ENCODE measurements at regions not wholly inside any gene's neighbourhood (a gene's known extent, or its start where the extent isn't known, plus 50 kb on each side); places are given as distances from the start of the nearest gene placed in this dataset.

- no peak overlapping the region for H3T11ph ChIP-seq (ENCODE audit: low read length)
These were observed 176.8 kb downstream of the SLCO4C1 start for GRCh38 chr5:102119252-102119651.

More at GRCh38 chr5:102119252-102119651, 176.8 kb downstream of the SLCO4C1 start:
- no peak for DNase-seq
- Mint-ChIP-seq H3K27ac (no peak overlapping the region), H3K36me3 (ENCODE audit: insufficient read depth in 1 of 3, low read depth in 3 of 3) (no peaks in the 10 kb centered on the region), H3K4me3 (no peak overlapping the region), H3K27me3 (ENCODE audit: low read depth) (peaks cover 2% of the 10 kb centered on the region; the same call in 1 of the 2 replicates), H3K9me3 (no peaks in the 10 kb centered on the region), H3K4me1 (peaks cover 7 to 8% of the 10 kb centered on the region in 2 experiments)
- Histone ChIP-seq H2AK5ac (ENCODE audit: insufficient read length, low read length) (no peak overlapping the region), H3K9ac (ENCODE audit: extremely low read depth, insufficient read length, low read length) (no peak overlapping the region), H4K91ac (ENCODE audit: insufficient read length, low read depth, low read length) (no peak overlapping the region), H2BK15ac (ENCODE audit: low read depth, low read length) (no peak overlapping the region), H2AFZ (ENCODE audit: low read length) (no peak overlapping the region), H2BK120ac (ENCODE audit: low read depth, low read length, poor library complexity, severe bottlenecking) (no peak overlapping the region), H3K18ac (ENCODE audit: insufficient read length, low read depth, low read length) (no peak overlapping the region), H4K5ac (ENCODE audit: insufficient read length, low read depth, low read length) (no peak overlapping the region), H4K8ac (replicated peaks; ENCODE audit: insufficient read length, low read depth, low read length) (no peak overlapping the region), H3K23ac (ENCODE audit: insufficient read length, low read depth, low read length) (no peak overlapping the region), H3K4me1 (ENCODE audit: insufficient read depth, low read length) (peaks cover 3% of the 10 kb centered on the region; the same call in 1 of the 2 replicates), H3K23me2 (ENCODE audit: insufficient read length, low read depth, low read length, poor library complexity, severe bottlenecking) (no peaks in the 10 kb centered on the region), H4K20me1 (ENCODE audit: control insufficient read depth, insufficient read depth, insufficient read length) (no peaks in the 10 kb centered on the region), H3K27me3 (ENCODE audit: insufficient read depth, low read length) (no peaks in the 10 kb centered on the region), H3K4me2 (ENCODE audit: insufficient read depth, insufficient read length, low read length) (no peak overlapping the region), H3K56ac (ENCODE audit: insufficient read length, low read depth, low read length) (no peak overlapping the region), H3K27ac (ENCODE audit: insufficient read length, low read depth, low read length) (no peak overlapping the region), H2BK12ac (ENCODE audit: insufficient read length, low read depth, low read length) (no peak overlapping the region), H3K79me1 (ENCODE audit: insufficient read depth, low read depth, low read length, poor library complexity, severe bottlenecking) (no peaks in the 10 kb centered on the region), H3K4ac (ENCODE audit: low read depth, low read length) (no peak overlapping the region), H3K9me3 (ENCODE audit: control insufficient read depth, low read depth, low read length) (no peaks in the 10 kb centered on the region), H2BK5ac (ENCODE audit: insufficient read length, low read length) (no peak overlapping the region), H3K14ac (ENCODE audit: insufficient read depth, low read length) (no peak overlapping the region), H3K79me2 (ENCODE audit: insufficient read depth, low read length) (no peaks in the 10 kb centered on the region), H2BK20ac (ENCODE audit: low read depth, low read length, poor library complexity, severe bottlenecking) (no peak overlapping the region)
- no CpG with 5 or more reads among the region's 3 CpGs for WGBS (ENCODE audit: extremely low coverage, insufficient read length, low lambda C conversion rate)
- no peak for TF ChIP-seq CTCF (conservative IDR thresholded peaks at IDR 0.05)

Measured in H9 (cell line).